GM12872 (cell line): ENCODE measurements at regions not wholly inside any gene's neighbourhood (a gene's known extent, or its start where the extent isn't known, plus 50 kb on each side); places are given as distances from the start of the nearest gene placed in this dataset.
A peak's percentile ranks its signal among the peaks of the same experiment; 100 is the strongest.

ENCODE experiments used
- CTCF ChIP-seq: IDR thresholded peaks from 3 replicates; pipeline ENCODE4 v1.5.1; 2011; ENCODE audit warnings: low read depth, mild to moderate bottlenecking, low read length, moderate library complexity; ENCODE audit not compliant: insufficient read depth

- TF ChIP-seq CTCF = no peak
Measured at GRCh38 chr10:89829262-89829886, 128.0 kb downstream of the KIF20B start.

- TF ChIP-seq CTCF = no peak
Measured at GRCh38 chr10:89829887-89830269, 128.5 kb downstream of the KIF20B start.

DNA sequence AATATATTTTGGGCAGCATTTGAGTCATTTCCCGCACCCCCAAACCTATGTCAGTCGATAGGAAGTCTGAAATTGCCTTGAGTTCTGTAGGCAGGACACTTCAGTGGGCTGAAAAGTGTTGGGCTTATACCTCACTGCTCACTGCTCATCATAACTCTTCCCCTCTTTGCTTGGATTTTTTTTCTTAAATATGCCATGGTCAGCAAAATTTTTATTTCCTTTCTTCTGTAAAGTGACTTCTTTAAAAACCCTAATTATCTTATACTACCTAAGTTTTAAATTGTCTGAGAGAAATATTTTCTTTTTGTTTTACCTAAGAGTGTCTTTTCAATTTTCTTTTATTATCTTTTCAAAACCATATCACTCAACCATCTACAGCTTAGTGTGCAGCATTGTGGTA is 129.2 kb downstream of the KIF20B start:
- TF ChIP-seq CTCF = no peak

- TF ChIP-seq CTCF = no peak
Measured at GRCh38 chr10:89836840-89837164, 135.4 kb downstream of the KIF20B start.

DNA sequence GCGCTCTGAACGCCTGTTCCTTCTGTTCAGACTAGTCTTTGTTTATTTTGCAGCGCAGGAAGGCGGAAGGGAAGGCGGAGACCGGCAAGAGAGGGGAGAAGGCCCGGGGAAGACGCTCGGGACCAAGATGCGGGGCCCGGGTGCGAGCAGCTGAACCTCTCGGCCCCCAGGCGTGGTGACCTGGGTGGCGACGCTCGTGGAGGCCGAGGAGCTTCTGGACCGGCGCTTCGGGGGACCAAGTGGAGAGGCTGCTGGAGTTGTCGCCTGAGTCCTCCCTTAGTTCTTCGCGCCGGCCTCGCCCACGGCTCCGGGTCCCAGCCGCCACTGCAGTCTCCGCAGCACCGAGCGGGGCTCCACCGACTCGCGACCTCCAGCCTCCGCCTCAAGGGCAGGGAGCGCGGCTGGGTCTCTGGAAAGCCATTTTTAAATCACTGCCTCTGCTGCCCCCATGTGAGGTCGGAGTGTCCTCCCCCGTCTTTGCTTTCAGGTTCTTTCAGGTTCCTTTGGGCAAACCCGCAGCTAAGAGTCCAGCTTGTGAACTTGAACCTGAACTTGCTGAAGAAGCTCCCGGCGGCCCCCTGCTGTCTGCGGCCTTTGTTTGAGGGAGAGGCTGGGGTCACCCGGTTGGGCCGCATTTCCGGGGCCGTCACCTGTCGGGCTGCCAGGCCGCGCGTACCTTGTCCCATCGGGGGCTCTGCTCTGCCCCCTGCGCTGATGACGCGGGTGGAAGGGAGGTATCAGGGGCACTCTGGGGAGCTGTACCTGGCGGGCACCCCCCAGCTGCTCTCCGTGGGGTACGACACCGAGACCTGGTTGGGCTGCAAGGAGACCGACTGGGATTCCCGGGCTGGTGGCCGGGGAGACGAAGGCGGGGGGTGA is 136.0 kb downstream of the KIF20B start:
- TF ChIP-seq CTCF = peak; percentile 20; the same call in 1 of the 3 replicates

GRCh38 chr10:89838044-89838615 is 136.7 kb downstream of the KIF20B start:
- TF ChIP-seq CTCF = no peak

- TF ChIP-seq CTCF = no peak
Measured at GRCh38 chr10:89845541-89846280, 144.3 kb downstream of the KIF20B start.
